LNCaP clone FGC (cell line): ENCODE measurements at regions not wholly inside any gene's neighbourhood (a gene's known extent, or its start where the extent isn't known, plus 50 kb on each side); places are given as distances from the start of the nearest gene placed in this dataset.
A peak's percentile ranks its signal among the peaks of the same experiment; 100 is the strongest.
"Not testable (repeated sequence)": the region's sequence is repeated elsewhere in the genome, so short reads cannot be mapped to it uniquely, and the experiment has no call there.

ENCODE experiments used
- DNase-seq: peaks from one replicate; pipeline ENCODE4 v3.0.0-alpha.2; 2011; ENCODE audit warnings: low read depth
- H3K4me3 ChIP-seq: 2 replicates; pipeline ENCODE4 v1.5.1; 2011; ENCODE audit warnings: mild to moderate bottlenecking, low read depth, low read length, control low read depth

DNA sequence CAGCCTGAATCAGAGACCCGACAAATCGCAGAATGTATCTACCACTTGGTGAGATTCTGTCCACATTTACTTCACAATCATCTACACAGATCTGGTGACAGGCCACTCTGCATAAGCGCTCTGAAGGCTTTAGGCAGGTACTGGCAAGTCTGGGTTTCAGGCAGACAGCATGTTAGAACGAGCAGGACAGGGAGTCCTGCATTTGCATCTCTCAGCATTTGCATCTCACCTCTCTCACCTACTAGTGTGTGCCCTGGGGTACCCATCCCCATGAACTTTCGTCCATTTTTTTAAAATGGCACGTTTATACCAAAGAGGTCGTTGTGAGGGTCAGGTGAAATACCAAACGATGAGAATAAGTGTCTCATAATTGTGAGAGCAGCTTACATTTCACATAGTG, 108.2 kb downstream of the SPATA31A1 start:
- not testable (repeated sequence) for DNase-seq
- peak overlapping the region; percentile 58 for H3K4me3 ChIP-seq

DNA sequence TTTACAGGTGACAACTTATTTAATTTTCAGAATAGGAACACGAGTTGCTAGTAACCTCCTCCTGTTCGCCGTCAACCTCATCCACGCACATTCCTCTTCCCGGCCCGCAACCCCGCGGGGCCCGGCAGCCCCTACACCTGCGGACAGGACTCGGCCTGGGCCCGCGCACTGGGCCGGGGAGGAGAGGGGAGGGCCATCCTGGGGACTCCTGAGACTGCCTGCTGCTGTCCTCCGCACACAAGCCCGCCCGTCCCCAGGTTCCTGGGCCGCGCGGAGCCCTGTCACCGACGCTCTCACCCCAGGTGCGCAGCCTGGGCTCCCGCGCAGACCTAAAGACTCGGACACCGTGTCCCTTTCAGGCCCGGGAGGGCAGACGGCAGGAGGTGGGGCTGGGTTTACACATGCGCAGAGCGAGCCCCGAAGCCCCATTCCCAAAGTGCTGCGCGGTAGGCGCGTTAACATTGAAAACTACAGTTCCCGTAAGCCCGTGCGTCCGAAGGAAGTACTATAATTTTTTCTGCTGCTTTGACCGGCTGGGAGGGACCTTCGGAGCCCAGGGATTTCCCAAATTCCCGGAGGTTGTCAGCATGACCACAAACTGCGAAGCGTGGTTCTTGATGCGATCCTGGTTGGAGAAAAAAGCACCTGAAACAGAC, 108.8 kb downstream of the SPATA31A1 start:
- H3K4me3 ChIP-seq, result peak overlapping the region; percentile 58
- DNase-seq, result peak; percentile 66

DNA sequence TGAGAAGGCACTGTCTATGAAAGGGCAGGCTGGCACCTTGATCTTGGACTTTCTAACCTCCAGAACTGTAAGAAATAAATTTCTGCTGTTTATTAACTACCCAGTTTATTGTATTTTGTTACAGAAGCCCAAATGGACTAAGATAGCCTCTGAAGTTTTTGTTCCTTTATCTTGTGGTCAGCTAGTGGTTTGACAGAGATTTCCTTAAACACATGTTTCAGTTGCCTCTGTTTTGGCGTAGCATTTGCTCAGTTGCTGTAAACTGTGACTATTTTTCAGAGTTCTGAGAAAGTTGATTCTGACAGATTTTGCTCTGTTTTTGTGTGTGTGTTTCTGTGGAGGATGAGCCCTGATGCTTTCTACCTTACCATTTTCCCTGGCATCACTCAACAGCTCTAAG, 119.0 kb downstream of the SPATA31A1 start:
- not testable (repeated sequence) for H3K4me3 ChIP-seq

DNA sequence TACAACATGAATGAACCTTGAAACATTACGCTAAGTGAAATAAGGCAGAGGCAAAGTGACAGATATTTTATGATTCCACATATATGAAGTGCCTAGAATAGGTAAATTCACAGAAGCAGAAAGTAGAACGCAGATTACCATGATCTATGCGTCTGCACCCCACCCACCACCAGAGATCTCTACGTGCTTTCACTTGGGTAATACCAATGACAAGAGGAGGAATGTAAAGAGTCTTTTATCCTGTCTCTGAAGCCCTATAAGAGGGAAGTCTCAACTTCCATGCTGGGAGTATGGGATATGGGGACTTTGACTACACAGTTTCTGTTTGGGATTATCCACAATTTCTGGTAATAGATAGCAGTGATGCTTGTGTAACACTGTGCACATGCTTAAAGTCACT, 127.6 kb downstream of the SPATA31A1 start:
- H3K4me3 ChIP-seq, DNase-seq: not testable (repeated sequence)

More for the DNA sequence above, 119.0 kb downstream of the SPATA31A1 start:
- not testable (repeated sequence) for DNase-seq

DNA sequence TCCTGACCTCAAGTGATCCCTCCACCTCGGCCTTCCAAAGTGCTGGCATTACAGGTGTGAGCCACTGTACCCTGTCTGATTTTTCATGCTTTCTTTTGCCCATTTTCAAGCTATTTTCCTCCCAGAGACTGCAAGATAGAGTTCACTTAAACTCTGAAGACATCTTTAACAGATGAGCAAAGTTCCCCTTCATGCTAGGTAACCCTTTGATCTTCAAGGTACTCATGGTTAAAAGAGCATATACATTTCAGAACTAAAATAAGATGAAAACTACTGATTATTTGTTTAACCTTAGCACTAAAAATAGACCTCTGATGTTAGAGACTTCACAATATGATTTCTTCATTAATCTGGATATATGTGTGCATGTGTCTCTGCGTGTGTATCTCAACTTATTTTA, 128.4 kb downstream of the SPATA31A1 start:
- DNase-seq, H3K4me3 ChIP-seq: not testable (repeated sequence)

DNA sequence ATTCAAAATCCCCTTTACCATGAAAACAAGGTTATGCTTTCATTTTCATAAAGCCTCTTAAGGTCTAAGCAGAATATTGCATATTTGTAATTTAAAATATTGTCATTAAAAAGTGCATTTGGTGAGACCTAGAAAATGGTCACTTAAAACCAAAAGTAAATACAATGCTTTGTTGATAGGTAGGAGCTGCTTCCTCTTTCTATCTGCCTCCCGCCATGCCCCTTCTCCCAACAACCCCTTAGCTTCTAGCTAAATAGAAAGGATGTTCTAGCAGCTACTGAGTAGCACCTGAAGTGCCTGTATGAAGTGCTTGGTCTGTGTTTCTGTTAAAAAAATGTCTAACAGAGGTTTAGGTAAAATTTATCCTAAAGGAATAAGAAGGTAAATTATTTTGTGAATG, 128.8 kb downstream of the SPATA31A1 start:
- H3K4me3 ChIP-seq, DNase-seq: not testable (repeated sequence)

DNA sequence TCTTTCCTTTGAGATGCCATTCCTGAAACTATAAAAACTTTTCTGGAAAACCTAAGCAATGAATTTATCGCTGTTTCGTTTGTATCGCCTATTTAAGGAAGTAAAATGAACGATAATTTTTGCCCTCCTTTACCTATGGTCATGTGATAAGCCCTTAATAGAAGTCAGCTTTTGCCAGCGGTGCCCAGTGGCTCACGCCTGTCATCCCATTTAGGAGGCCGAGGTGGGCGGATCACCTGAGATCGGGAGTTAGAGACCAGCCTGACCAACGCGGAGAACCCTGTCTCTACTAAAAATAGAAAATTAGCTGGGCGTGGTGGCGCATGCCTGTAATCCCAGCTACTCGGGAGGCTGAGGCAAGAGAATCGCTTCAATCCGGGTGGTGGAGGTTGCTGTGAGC, 132.0 kb downstream of the SPATA31A1 start:
- H3K4me3 ChIP-seq, DNase-seq: not testable (repeated sequence)

DNA sequence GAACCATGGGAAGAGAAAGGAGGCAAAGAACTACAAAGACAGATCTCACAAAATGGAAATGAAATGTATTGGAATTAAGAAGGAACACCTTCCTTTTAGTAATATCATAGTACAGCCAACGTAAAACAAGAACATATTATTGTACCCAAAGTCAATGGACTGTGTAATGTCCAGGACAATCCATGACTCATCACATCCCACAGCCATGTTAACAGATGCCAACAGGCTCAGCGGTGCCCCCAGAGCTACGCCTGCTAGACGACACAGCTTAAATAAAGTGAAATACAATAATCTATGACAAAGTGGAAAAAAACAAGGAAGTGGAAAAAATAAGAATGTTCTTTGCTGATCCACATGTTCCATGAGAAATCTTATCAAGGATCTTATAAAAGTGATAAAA, 140.8 kb downstream of the SPATA31A1 start:
- H3K4me3 ChIP-seq, DNase-seq: not testable (repeated sequence)

DNA sequence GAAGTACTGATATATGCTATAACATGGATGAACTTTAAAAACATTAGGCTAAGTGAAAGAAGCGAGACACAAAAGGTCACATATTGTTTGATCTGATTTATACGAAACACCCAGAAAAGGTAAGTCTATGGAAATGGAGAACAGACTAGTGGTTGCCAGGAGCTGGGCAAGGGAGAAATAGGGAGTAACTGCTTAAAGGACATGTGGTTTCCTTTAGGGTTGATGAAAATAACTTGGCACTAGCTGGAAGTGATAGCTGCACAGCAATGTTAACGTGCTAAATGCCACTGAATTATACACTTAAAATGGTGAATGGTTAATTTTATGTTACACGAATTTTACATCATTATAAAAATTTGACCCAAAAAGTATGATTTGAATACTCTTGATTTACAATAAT, 147.7 kb downstream of the SPATA31A1 start:
- DNase-seq, H3K4me3 ChIP-seq: not testable (repeated sequence)

DNA sequence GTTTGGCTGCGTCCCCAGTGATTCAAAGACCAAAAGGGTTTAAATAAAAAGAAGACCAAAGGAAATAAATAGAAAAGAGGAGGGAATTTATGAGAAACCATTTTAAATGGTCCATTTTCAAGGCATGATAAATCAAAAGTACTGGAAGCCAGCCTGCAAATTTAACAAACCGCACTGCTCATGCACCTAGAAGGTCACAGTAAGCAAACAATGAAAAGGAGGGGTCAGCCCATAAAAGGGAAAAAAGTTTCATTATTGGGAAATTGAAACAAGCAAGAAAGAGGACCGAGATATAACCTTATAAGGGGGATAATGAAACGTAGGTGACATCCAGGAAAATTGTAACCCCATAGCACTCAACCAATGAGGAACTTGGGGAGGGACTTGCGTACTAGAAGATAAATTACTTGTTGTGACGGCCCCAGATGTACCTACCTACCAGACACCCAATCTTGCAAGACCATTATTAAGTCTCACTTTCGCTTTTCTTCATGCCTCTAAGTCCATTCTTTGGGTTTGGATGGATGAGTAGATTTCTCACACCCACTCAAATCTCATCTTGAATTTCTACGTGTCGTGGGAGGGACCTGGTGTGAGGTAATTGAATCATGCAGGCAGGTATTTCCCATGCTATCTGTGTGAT, 172.0 kb downstream of the SPATA31A1 start:
- H3K4me3 ChIP-seq, DNase-seq: not testable (repeated sequence)

DNA sequence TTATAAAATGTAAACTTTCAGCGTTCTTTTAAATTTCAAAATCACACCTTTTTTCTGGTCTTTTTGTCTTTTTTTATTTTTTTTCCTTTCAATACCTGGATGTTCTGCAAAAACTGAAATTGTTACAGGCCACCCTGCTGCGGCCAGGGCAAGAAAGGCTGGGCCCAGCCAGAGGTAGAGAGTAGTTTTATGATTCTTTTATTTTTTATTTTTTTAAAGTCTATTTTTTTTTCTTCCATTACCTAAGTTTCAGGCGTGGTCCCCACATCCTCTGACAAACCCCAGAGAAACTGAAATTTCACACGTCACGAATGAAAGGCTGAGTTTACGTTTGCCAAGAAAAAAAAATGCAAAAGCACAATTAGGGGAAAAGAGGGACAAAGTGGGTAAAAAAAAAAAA, 177.1 kb downstream of the SPATA31A1 start:
- H3K4me3 ChIP-seq, DNase-seq: not testable (repeated sequence)

DNA sequence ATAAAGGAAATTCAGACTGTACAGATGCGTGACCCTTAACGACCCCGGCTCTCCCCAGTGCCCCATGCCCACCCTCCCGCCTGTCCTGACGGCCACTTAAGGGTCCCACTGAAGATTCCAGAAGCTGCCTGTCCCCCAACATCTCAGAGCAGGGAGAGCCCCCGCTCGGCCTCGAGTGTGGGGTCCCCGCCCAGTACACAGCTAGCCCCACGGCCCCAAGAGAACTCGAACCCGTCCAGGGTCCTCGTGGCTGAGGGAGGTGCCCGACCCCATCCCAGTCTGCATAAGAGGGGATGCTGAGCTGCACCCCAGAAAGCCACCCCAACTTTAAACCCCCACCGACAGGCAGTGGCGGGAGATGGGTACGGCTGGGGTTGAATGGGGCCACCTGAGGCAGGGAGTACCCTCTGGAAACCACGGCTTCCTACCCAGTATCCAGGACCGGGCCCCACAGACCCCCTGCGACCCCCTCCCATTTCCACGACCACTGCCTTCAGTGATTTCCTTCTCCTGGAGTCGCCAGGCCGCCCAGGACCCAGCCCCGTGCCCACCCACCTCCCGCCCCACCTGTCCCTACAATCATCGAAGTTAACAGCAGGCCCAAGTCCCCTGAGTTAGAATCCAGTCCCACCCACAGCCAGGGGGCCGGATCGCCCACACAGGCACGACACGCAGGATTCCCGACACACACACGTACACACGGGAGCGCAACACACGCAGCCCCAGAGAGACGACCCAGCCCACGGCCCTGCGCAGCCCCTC, 177.7 kb downstream of the SPATA31A1 start:
- not testable (repeated sequence) for DNase-seq, H3K4me3 ChIP-seq

DNA sequence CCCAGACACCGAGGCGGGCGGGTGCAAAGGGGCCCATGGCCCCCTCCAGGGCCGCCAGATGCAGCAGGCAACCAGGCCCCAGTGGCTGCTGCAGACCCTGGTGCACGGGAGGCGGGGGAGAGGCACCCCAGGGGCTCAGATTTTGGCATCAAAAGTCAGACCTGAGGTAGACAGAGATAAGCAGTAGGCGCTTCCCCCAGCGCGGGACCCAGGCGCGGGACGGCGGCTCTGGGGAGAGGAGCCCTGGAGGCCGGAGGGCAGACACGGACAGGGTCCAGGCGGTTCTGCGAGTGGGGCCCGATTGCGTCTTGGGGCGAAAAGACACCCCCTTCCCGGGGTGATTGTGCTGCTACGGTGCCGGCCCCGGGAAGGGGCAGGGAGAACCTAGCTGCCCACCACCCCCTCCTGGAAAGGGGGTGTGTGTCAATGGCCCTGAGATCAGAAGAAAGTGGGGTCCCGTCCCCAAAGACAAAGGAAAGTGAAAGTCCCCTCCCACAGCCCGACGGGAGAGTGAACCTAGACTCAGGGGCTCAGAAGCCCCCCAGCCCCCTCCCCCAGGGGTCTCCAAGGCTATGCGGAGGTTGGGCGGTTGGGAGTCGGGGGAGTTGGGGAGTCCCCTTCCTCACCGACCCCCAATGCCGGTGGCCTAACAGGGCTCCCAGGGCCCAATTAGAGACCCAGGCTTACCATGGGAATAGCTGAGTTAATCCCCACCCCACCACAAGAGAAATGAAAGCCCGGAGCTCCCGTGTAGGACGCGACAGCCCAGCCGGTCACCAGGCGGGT, 178.5 kb downstream of the SPATA31A1 start:
- not testable (repeated sequence) for H3K4me3 ChIP-seq, DNase-seq

DNA sequence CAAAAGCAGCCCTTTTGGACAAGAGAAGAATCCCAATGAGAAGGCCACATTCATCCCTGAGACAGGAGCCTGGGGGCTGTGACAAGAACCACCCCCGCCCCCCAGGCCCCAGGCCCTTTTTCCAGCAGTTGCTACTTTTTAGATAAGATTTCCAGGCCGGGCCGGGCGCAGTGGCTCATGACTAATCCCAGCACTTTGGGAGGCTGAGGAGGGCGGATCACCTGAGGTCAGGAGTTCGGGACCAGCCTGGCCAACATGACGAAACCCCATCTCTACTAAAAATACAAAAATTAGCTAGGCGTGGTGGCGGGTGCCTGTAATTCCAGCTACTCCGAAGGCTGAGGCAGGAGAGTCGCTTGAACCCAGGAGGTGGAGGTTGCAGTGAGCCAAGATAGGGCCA, 179.4 kb downstream of the SPATA31A1 start:
- not testable (repeated sequence) for DNase-seq

DNA sequence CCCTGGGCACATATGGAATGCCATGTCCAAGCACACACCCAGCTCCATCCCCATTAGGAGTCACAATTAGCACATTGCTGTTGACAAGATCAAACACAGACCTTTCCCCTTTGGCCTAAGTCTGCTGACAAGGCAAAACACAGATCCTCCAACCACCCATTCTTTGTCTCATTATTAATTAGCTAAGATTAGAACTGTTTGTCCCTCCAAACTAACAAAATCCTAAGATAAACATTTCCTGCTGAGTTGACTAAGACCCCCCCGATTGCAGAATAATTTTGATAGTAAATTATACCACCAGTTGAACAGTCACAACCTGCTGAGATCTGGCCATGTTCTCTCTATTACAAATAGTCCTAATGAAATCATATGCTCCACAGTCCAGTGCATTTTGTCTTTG, 186.7 kb downstream of the SPATA31A1 start:
- not testable (repeated sequence) for H3K4me3 ChIP-seq, DNase-seq

More for the DNA sequence above, 179.4 kb downstream of the SPATA31A1 start:
- H3K4me3 ChIP-seq, result not testable (repeated sequence)

DNA sequence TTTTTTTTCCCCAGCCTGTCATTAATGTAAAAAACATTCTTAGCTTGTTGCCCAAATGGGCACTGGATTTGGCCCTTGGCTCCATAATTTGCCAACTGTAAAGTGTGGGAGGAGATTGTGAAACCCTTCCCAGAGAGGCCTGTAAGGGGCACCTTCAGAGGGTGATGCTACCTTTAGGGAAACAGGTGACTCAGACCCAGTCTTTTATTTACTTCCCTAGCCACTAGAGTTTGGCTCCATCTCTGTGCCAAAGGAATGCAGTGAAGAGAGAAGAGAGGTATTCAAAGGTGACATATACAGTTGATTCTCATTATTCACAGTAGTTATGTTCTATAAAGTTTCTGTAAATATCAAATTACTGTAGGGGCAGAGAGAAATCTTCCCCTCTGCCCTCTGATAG, 189.6 kb downstream of the SPATA31A1 start:
- not testable (repeated sequence) for DNase-seq, H3K4me3 ChIP-seq

DNA sequence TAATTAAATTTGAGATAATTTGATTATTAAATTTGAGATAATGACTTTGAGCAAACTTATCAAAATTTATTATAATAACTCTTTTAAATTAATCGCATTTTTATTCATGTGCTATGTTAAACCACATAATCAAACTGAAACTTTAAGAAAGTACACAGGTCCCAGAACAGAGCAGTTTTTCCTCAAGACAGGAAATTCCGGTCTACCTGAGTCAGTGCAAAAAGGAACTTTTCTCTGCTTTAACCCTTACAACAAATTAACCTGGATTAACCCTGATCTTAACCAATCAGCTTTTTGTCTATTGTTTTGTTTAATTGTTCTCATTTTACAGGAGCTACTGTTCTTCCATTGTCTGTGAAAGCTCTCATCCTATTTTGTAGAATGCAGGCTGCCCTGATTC, 195.1 kb downstream of the SPATA31A1 start:
- not testable (repeated sequence) for H3K4me3 ChIP-seq, DNase-seq

DNA sequence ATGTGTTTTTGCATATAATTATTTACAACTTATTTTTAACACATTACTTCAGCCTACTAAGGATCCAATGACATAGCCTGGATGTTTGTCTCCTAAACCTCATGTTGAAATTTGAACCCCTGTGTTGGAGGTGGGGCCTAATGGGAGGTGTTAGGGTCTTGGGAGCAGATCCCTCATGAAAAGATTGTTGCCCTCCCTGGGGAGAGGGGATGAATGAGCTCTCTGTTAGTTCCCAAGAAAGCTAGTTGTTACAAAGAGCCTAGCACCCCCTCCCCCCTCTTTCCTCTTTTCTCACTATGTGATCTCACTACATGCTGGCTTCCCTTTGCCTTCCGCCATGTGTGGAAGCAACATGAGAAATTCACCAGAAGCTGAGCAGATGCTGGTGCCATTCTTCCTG, 196.1 kb downstream of the SPATA31A1 start:
- H3K4me3 ChIP-seq, DNase-seq: not testable (repeated sequence)

DNA sequence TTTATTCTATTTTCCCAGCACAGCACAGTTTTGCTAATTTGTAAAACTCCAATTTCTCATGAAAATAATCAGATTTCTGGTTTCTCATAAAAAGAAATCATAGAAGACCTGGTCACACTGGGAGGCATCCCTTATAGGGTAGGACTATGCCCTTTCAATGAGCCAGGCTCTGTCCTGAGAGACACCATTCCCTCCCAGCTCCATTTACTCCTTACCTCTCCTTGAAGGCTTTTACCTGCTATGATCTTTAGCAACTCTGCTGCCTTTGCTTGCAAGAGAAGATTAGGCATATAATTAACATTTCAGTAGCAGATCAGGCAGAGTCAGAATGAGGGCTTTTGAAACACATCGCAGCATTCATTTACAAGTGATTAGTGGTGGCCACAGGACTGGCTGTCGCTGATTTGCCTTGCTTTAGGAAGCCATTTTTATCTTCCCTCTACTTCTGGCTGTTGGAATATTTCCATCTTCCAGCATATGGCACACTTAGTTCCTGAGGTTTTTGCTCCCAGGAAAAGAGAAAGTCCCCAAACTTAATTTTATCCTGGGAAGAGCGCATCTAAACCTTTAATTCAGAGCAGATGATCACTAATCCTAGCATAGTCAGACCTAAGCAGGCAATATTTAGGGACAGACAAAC, 196.9 kb downstream of the SPATA31A1 start:
- DNase-seq, H3K4me3 ChIP-seq: not testable (repeated sequence)
